ENCODE measurements at regions not wholly inside any gene's neighbourhood (a gene's known extent, or its start where the extent isn't known, plus 50 kb on each side); places are given as distances from the start of the nearest gene placed in this dataset.

- no peak overlapping the region for H3K4me3 ChIP-seq (ENCODE audit: low read depth, low read length)
- ChIA-PET POLR2A (no interaction called here), CTCF (no interaction called here)
- no peak for TF ChIP-seq CTCF (IDR thresholded peaks at IDR 0.05; ENCODE audit: insufficient read depth, low read length, missing control alignments)
- no peak for DNase-seq (ENCODE audit: low read depth, low spot score)
Measured at GRCh38 chr5:125655156-125655555, 768.1 kb upstream of the GRAMD2B start.

GRCh38 chr5:125657936-125658335 is 765.3 kb upstream of the GRAMD2B start:
- ChIA-PET CTCF (no interaction called here), POLR2A (no interaction called here)
- no peak for DNase-seq (ENCODE audit: low read depth, low spot score)
- no peak for TF ChIP-seq CTCF (IDR thresholded peaks at IDR 0.05; ENCODE audit: insufficient read depth, low read length, missing control alignments)
- H3K4me3 ChIP-seq (ENCODE audit: low read depth, low read length) = no peak overlapping the region

GRCh38 chr5:125659316-125660023 is 763.7 kb upstream of the GRAMD2B start:
- no peak for TF ChIP-seq CTCF (IDR thresholded peaks at IDR 0.05; ENCODE audit: insufficient read depth, low read length, missing control alignments)
- ChIA-PET CTCF (no interaction called here), POLR2A (no interaction called here)
- no peak overlapping the region for H3K4me3 ChIP-seq (ENCODE audit: low read depth, low read length)
- DNase-seq (ENCODE audit: low read depth, low spot score) = no peak

- DNase-seq (ENCODE audit: low read depth, low spot score) = no peak
- no peak overlapping the region for H3K4me3 ChIP-seq (ENCODE audit: low read depth, low read length)
- POLR2A ChIA-PET = no interaction called here
- no peak for TF ChIP-seq CTCF (IDR thresholded peaks at IDR 0.05; ENCODE audit: insufficient read depth, low read length, missing control alignments)
- CTCF ChIA-PET = no interaction called here
Measured at GRCh38 chr5:125660231-125660895, 762.8 kb upstream of the GRAMD2B start.

GRCh38 chr5:125661584-125661983 is 761.6 kb upstream of the GRAMD2B start:
- no peak for DNase-seq (ENCODE audit: low read depth, low spot score)
- TF ChIP-seq CTCF (IDR thresholded peaks at IDR 0.05; ENCODE audit: insufficient read depth, low read length, missing control alignments) = no peak
- ChIA-PET CTCF (no interaction called here), POLR2A (no interaction called here)
- H3K4me3 ChIP-seq (ENCODE audit: low read depth, low read length) = no peak overlapping the region

GRCh38 chr5:125668884-125669283 is 754.3 kb upstream of the GRAMD2B start:
- no peak overlapping the region for H3K4me3 ChIP-seq (ENCODE audit: low read depth, low read length)
- no peak for DNase-seq (ENCODE audit: low read depth, low spot score)
- POLR2A ChIA-PET = no interaction called here
- no peak for TF ChIP-seq CTCF (IDR thresholded peaks at IDR 0.05; ENCODE audit: insufficient read depth, low read length, missing control alignments)
- CTCF ChIA-PET = no interaction called here
